ENCODE measurements at regions not wholly inside any gene's neighbourhood (a gene's known extent, or its start where the extent isn't known, plus 50 kb on each side); places are given as distances from the start of the nearest gene placed in this dataset.

DNA sequence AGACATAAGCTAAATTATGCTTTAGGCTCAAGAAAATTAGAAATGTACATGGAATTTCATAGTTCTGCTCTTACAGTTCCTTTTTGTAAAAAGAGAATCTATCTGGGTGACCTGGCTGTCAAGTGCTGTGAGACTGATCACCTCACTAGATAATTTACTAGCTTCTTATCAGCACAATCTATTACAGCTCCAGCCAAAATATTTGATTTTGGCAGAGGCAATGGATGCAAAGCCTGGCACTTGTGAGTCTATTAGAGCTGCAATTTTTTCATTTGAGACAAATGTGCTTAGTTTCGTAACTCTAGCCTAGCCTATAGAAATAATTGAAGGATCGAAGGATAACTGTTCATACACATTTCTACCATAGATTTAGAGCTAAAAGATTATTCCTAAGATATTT is 927.5 kb downstream of the SLC6A15 start:
- Histone ChIP-seq H3K27me3 (replicated peaks in 1 of 7) (no peaks in the 10 kb centered on the region), H3K4me1 (no peaks in the 10 kb centered on the region), H3K4me3 (no peak overlapping the region), H3K9me3 (no peaks in the 10 kb centered on the region), H3K36me3 (no peaks in the 10 kb centered on the region), H3K27ac (no peak overlapping the region)
- no peak for DNase-seq
- WGBS, 5 donors, result 79 to 87% (median 84%) methylated on average over 2 of the region's 2 CpGs
- intact Hi-C loops (cut with DNase I; ENCODE audit: low total_unique reads), result no loop called here
- TF ChIP-seq POLR2A (IDR thresholded peaks at IDR 0.05) (no peak), POLR2AphosphoS5 (IDR thresholded peaks at IDR 0.05) (no peak), CTCF (IDR thresholded peaks at IDR 0.05 in 8 of 11, conservative IDR thresholded peaks at IDR 0.05 in 3 of 11) (no peak)

DNA sequence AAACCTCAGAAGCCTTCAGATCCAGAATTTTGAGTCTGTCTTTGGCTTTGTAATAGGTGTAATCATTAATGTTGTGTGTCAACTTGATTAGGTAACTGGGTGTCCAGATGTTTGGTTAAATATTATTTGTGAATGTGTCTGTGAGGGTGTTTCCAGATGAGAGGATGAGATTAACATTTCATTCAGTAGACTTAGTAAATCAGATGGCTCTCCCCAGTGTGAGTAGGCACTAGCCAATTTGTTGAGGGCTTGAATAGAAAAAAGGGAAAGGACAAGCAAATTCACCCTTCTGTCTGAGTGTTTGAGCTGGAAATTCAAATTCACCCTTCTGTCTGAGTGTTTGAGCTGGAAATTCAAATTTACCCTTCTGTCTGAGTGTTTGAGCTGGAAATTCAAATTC is 932.2 kb downstream of the SLC6A15 start:
- Histone ChIP-seq H3K27ac (no peak overlapping the region), H3K4me3 (no peak overlapping the region), H3K36me3 (no peaks in the 10 kb centered on the region), H3K4me1 (no peaks in the 10 kb centered on the region), H3K27me3 (replicated peaks in 1 of 7) (no peaks in the 10 kb centered on the region), H3K9me3 (no peaks in the 10 kb centered on the region)
- TF ChIP-seq POLR2AphosphoS5 (IDR thresholded peaks at IDR 0.05) (no peak), POLR2A (IDR thresholded peaks at IDR 0.05) (no peak), CTCF (IDR thresholded peaks at IDR 0.05 in 8 of 11, conservative IDR thresholded peaks at IDR 0.05 in 3 of 11) (no peak)
- no peak for DNase-seq
- intact Hi-C loops (cut with DNase I; ENCODE audit: low total_unique reads), result no loop called here

- no peak for DNase-seq
- intact Hi-C loops (cut with DNase I; ENCODE audit: low total_unique reads), result no loop called here
- Histone ChIP-seq H3K27ac (no peak overlapping the region), H3K9me3 (no peaks in the 10 kb centered on the region), H3K4me1 (no peaks in the 10 kb centered on the region), H3K4me3 (no peak overlapping the region), H3K27me3 (replicated peaks in 1 of 7) (no peaks in the 10 kb centered on the region), H3K36me3 (no peaks in the 10 kb centered on the region)
- no peak for TF ChIP-seq CTCF (IDR thresholded peaks at IDR 0.05 in 8 of 11, conservative IDR thresholded peaks at IDR 0.05 in 3 of 11)
- no peak for TF ChIP-seq POLR2A (IDR thresholded peaks at IDR 0.05)
- no peak for TF ChIP-seq POLR2AphosphoS5 (IDR thresholded peaks at IDR 0.05)
- 70 to 86% (median 72%) methylated on average over 2 of the region's 2 CpGs for WGBS, 5 donors
Observed at GRCh38 chr12:83979785-83980184, 932.8 kb downstream of the SLC6A15 start.

- Histone ChIP-seq H3K9me3 (peaks cover 0 to 1% (median 0%) of the 10 kb centered on the region in 8 donors), H3K36me3 (no peaks in the 10 kb centered on the region), H3K27me3 (replicated peaks in 1 of 7) (no peaks in the 10 kb centered on the region), H3K27ac (no peak overlapping the region), H3K4me3 (no peak overlapping the region), H3K4me1 (no peaks in the 10 kb centered on the region)
- no peak for TF ChIP-seq POLR2A (IDR thresholded peaks at IDR 0.05)
- no peak for TF ChIP-seq POLR2AphosphoS5 (IDR thresholded peaks at IDR 0.05)
- no peak for TF ChIP-seq CTCF (IDR thresholded peaks at IDR 0.05 in 8 of 11, conservative IDR thresholded peaks at IDR 0.05 in 3 of 11)
- no peak for DNase-seq
- intact Hi-C loops (cut with DNase I; ENCODE audit: low total_unique reads), result no loop called here
- WGBS, 5 donors, result 80 to 94% (median 88%) methylated on average over 3 of the region's 3 CpGs
Observed at GRCh38 chr12:83971781-83972180, 940.8 kb downstream of the SLC6A15 start.

Data from spleen (tissue), 11 donors.